Esophagus mucosa (tissue), 1 donor: ENCODE measurements at regions not wholly inside any gene's neighbourhood (a gene's known extent, or its start where the extent isn't known, plus 50 kb on each side); places are given as distances from the start of the nearest gene placed in this dataset.

Experiments
- ATAC-seq: fragments of 200-7000 bp; cut with Tn5 transposase; one replicate; pipeline ENCODE4 v1.9.1; 2020
- donor health status: DM: yes; HTN: yes; CAD: no.

DNA sequence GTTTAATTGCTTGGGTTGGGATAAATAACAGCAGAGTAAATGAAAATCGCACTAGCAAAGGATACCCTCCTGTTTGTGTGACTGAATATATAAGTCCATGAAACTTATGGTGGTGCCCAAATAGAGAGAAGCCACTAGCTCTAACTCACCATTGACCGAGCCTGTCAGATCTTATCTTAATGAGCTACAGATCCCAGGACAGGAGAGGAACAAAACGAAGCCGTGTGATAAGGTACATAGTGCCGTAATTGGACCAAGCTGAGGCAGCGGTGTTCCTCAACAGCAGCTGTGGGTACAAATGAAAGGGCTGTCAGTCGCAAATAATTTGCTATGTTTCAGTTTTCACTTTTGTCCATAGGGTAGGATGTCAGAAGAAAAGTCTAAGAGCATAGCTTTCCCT lies 276.1 kb downstream of the PTBP2 start:
- no peak for ATAC-seq

DNA sequence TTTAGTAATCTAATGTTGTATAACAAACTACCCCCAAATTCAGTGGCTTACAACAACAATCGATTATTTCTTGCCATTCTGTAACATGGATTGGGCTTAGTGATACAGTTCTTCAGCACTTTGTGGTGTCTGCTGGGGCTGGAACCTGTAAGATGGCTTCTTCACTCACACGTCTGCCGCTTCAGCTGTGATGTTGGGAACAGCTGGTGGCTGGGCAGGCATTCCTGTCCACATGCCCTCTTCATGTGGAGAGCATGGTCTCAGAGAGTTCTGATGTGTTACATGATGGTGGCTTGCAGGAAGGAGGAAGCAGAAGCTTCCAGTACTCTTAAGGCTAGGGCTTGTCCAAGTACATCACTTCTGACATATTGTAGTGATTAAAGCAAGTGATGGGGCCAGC lies 276.9 kb downstream of the PTBP2 start:
- no peak for ATAC-seq

DNA sequence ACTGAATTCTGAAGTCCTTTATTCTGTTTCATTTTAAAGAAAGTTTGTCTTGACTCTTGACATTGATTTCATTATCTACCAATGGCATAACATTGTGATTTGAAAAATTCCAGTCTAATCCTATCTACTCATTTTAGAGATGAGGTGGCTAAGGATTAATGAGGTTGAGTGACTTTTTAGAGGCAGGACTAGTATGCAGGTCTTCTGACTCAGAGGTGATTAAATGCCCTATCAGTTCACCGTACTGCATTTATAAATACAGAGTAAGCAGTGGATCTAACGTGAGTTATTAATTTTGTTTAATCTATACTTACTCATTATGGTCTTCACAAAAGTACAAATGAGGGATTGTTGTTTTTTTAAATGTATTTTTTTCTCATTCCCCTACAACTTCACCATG lies 277.6 kb downstream of the PTBP2 start:
- no peak for ATAC-seq

DNA sequence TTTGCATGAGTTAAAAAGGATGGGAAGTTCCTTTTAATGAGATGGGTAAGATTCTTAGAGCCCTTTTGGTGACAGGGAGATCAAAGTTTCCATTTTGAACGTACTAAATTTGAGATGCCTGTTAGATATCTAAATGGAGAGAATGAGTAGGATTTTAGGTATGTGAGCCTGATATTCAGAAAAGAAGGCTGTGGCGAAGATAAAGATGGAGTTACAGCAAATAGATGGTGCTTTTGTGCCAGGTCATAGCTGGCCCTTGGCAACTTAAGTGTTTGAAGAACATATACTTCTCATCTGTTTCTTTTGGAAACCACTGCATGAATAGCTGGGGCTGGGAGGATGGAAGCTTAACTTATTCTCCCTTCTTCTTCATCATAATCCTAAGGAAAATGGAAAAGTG lies 282.5 kb downstream of the PTBP2 start:
- no peak for ATAC-seq

DNA sequence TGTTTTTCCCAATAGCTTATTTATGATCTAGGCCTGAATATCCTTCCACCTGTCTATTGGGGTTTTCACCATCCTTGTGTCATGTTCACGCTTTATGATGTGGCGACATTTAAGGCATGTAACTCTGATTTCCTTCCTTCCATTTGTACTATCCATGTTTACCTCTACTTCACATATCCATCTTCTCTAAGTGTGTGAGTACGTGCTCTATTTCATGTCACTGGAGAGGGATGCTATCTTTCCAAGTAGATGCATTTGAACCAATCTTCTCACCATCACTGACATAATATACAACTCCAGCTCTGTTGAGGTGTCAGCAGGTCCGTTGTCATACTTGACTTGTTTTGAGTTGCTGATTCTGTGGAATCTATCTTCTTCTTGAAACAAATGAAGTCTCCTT lies 283.2 kb downstream of the PTBP2 start:
- ATAC-seq, result no peak

DNA sequence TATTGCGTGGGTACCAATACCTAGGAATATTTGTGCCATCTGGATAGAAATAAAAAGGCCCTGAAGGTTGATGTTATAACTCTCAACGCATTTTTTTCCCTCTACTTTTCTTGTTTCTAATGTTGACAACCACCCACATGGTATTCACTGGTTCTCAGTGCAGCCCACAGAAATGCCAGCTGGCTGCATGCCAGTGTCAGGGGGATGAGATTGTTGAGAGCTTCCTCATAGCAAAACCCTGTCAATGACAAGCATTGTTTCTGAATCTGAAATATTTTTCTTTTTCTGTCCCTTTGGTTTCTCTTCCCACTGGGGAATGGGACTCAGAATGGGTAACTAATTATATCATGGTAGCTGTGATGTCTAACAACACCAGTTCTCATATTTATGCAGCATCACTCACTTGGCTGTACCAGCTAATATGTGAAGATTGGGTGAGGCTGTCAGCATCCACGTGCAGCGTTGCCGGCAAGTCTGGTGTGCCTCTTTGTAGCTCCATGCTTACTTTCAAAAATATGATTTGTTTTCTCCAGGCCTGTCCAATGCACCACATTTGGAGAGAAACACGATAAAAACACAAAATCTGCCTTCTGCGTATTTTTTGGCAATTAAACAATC lies 284.6 kb downstream of the PTBP2 start:
- ATAC-seq, result no peak

DNA sequence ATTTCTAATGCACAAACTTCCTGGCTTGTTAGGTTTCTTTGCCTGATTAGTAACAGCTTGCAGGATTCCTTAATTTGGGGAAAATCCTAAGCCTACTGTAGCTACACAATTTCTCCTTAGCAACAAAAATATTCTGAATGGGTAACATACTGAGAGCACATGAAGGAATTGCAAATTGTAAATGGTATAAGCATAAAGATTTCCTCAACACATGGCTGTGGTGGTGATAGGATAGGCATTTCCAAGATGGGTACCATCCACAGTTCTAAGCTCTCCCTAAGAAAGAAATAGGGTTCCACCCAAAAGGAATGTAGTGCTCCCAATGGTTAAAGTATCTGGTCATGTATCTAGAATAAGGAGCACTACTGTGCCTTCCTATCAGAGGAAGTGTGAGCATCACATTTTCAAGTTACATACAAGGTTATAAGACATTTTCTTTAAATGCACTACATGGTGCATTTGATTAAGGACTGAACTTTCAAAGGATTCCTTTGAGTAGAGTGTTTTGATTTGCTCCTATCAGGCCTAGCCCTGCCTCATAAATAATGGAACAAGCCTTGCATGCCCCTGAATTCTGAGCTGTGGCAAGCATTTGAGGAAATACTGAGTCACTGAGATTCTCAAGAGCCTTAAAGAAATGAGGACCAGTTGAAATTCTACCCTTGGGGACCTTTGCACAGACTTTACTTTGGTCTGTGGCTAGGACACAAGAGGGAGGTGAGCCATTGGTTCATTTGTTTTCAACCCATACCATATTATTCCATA lies 286.4 kb downstream of the PTBP2 start:
- ATAC-seq, result no peak

DNA sequence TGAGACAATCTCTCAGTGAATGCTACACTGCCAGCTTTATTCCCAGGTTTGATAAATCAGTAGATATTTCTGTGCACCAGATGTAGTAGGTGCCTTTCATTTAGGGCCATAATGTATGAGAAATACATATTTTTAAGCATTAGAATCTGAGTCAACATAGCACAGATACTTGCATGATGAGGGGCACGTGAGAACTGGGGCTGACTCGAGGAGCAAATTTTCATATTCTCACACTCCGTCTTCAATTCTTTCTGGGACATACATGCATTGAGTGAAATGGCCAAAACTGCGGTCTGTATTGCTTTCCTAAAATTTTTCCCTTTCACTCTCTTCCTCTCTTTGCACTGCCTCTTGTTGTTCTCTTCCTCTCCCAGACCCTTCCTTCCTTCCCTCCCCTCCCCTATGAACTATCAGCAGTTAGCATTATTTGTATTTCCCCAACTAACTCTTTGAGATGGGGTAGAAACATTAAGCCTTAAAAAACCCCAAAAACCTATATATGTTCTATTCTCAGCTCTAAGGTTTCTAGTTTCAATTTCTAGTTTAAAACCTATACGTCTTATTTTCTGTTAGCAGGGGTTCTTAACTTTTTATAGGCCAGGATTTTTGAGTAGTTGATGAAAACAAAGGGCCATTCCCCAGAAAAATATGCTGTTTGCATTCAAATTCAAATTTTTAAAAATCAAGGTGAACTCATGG lies 289.1 kb downstream of the PTBP2 start:
- no peak for ATAC-seq

DNA sequence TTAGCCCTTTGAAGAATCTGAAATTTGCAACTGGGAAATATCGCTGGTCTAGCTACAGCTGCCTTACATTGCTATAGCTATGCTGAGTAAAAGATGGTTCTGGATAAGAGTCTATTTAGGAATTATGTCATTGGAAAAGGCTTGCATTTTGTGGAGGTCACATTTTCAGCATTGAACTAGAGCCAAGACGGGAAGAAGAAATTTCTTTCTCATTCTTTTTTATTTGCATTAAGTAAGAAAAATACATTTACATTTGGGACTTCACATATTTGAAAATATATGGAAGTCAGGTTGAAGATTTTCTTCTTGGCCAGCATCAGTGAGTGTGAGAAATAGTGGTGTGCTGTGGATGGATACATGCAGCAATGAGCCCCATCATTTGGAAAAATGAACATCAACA lies 291.6 kb downstream of the PTBP2 start:
- no peak for ATAC-seq

DNA sequence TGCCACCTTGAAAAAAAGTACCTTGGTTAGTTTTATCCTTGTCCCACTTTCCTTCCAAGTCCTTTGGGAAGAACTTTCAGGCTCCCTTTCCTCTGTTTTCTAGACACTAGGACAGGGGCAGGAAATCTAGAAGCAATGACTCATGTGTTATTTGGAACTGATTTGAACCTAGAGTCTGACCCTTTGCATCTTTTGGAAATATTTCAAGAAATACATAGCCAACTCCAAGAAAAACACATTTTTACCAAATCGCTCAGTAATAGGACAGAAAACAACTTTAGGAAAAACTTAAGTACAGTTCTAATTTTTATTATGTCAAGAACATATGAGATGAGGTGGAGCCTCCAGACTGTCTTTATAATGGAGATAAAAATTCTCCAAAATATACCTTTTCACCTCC lies 292.4 kb downstream of the PTBP2 start:
- ATAC-seq, result no peak

DNA sequence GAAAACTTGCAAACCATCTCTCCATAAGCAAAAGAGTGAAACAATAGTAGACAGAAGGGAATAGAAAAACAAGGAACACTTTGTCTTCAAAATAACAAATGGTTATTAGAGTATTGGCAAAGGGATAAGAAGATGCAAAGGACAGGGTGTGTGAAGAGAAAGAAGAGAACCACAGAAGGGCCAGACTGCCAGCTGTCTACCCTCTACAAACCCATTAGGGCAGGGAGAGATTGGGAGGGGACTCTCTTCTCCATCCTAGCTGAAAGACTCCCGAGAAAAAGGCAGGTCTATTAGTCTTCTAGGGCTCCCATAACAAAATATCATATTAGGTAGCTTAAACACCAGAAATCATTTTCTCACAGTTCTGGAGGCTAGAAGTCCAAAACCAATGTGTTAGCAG lies 292.8 kb downstream of the PTBP2 start:
- no peak for ATAC-seq

DNA sequence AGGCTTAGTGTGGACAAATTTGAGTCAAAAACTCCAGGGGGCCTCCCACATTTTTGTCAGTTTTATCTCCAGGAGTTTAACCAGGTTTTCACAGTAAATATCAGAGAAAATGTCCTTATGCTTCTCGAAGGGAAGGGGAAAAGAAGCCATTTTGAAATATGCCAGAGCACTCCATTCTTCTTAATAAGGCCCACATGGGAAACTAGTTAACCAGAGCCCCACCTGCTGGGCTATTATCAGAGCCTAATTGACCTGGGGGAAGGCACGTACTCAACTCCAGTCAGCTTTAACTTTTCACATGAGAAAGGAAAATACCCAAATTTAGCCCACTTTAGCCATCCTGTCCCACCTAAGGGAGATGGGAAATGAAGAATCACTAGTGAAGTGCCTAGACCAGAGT lies 296.3 kb downstream of the PTBP2 start:
- ATAC-seq, result no peak
